MM.1S (cell line): ENCODE measurements at regions not wholly inside any gene's neighbourhood (a gene's known extent, or its start where the extent isn't known, plus 50 kb on each side); places are given as distances from the start of the nearest gene placed in this dataset.

ENCODE experiments used
- CTCF ChIP-seq: fragments of 300-600 bp; sonication (generic); IDR thresholded peaks from 2 replicates; pipeline ENCODE4 v1.5.1; 2016; ENCODE audit warnings: antibody characterized with exemption, low read length, mixed read lengths
- EZH2 ChIP-seq: fragments of 300-600 bp; sonication (generic); optimal IDR thresholded peaks from 2 replicates; pipeline ENCODE3; 2017; ENCODE audit warnings: low read depth, mild to moderate bottlenecking, antibody characterized with exemption, low read length, mixed read lengths
- EZH2phosphoT487 ChIP-seq: fragments of 300-600 bp; sonication (generic); IDR thresholded peaks from 2 replicates; pipeline ENCODE4 v1.6.1; 2018; ENCODE audit warnings: antibody characterized with exemption, low read length

DNA sequence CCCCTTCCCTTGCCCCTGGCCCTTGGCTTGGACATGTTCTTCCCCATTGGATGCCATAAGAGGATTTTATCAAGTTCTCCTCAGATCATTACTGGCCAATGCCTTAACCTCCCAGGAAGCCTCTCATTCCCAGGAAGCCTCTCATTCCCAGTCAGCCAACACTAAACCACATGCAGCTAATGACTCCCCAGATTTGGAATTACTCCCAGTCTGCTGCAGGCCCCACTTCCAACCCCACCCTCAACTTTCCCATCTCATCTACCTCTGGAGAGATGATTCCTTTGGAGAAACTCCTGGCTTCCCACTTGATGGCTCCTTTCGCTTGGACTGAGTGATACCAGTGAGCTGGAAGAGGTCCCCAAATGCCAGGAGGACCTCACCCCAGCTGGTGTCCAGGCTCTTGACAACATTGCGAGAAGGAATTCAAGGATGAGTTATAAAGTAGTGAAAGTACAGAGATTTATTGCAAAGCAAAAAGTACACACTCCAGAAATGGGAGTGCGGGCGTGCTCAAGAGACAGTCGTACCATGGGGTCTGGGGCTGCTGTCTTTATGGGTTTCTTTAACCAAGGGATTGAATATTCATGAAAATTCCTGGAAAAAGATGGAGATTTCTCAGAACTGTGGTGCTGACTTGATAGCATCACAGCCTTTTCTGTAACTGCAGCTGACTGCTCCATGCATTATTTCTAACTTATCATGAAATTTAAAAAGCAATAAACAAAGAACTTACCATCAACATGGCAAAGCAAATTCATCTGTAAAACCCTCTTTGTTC lies 117.2 kb upstream of the ADCY1 start:
- no peak for TF ChIP-seq EZH2phosphoT487
- no peak for TF ChIP-seq CTCF
- no peak for TF ChIP-seq EZH2
